Gastrocnemius medialis (tissue), 4 donors: ENCODE measurements at regions not wholly inside any gene's neighbourhood (a gene's known extent, or its start where the extent isn't known, plus 50 kb on each side); places are given as distances from the start of the nearest gene placed in this dataset.

Experiments
- CTCF ChIP-seq, 5 experiments: fragments of 450-650 bp in 3 of 5; fragments of 200-600 bp in 2 of 5; sonication (generic) in 2 of 5; IDR thresholded peaks in 4 of 5; conservative IDR thresholded peaks in 1 of 5; 1 replicate in 4 of 5; 2 replicates in 1 of 5; pipeline ENCODE4 v1.5.1; 2016 to 2019; ENCODE audit warnings: antibody characterized with exemption in 5 of 5, mild to moderate bottlenecking in 3 of 5, moderate library complexity in 3 of 5
- POLR2A ChIP-seq, 2 donors: fragments of 450-650 bp; IDR thresholded peaks; one replicate each; pipeline ENCODE4 v1.6.1; 2017; ENCODE audit warnings: antibody characterized with exemption in 2 of 2, mild to moderate bottlenecking in 2 of 2, moderate library complexity in 2 of 2

DNA sequence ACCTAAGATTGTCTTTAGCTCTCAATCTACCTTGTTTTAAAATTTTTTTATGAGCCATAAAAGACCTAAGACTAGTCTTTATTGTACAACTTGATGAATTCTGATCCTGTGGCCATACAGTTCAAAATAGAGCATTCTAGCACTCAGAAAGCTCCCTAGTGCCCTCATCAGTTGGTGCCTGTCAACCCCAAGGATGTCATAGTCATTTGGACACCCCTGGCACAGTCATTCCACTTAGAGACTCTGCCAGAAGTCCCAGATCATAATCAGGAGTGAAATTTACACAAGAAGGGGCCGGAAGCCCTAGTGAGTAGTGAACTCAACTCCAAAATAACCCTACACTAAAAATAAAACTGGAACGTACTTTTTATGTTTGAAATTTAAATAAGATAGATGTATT, 80.0 kb upstream of the INSIG1 start:
- TF ChIP-seq CTCF (IDR thresholded peaks at IDR 0.05 in 4 of 5, conservative IDR thresholded peaks at IDR 0.05 in 1 of 5): no peak
- TF ChIP-seq POLR2A (IDR thresholded peaks at IDR 0.05): no peak
